ENCODE measurements at regions not wholly inside any gene's neighbourhood (a gene's known extent, or its start where the extent isn't known, plus 50 kb on each side); places are given as distances from the start of the nearest gene placed in this dataset.
A peak's percentile ranks its signal among the peaks of the same experiment; 100 is the strongest.
"Not testable (repeated sequence)": the region's sequence is repeated elsewhere in the genome, so short reads cannot be mapped to it uniquely, and the experiment has no call there.

- not testable (repeated sequence) for H3K36me3 Mint-ChIP-seq, H3K27ac Mint-ChIP-seq, H3K4me1 Mint-ChIP-seq, H3K4me3 Mint-ChIP-seq, H3K9me3 Mint-ChIP-seq, H3K27me3 Mint-ChIP-seq, DNase-seq
Observed at GRCh38 chr2:64252251-64252978, 108.2 kb upstream of the PELI1 start.

GRCh38 chr2:64253421-64253820 is 109.2 kb upstream of the PELI1 start:
- H3K27me3 Mint-ChIP-seq, H3K36me3 Mint-ChIP-seq, DNase-seq, H3K4me3 Mint-ChIP-seq, H3K9me3 Mint-ChIP-seq, H3K4me1 Mint-ChIP-seq, H3K27ac Mint-ChIP-seq: not testable (repeated sequence)

- Mint-ChIP-seq H3K4me3 (no peak overlapping the region), H3K27ac (no peak overlapping the region), H3K4me1 (peaks cover 7% of the 10 kb centered on the region), H3K36me3 (no peaks in the 10 kb centered on the region), H3K9me3 (no peaks in the 10 kb centered on the region), H3K27me3 (no peaks in the 10 kb centered on the region)
- DNase-seq = no peak
Observed at GRCh38 chr2:64258566-64258965, 114.3 kb upstream of the PELI1 start.

- no peaks in the 10 kb centered on the region for H3K27me3 Mint-ChIP-seq
- H3K4me1 Mint-ChIP-seq = peaks cover 7% of the 10 kb centered on the region
- H3K9me3 Mint-ChIP-seq = no peaks in the 10 kb centered on the region
- H3K4me3 Mint-ChIP-seq = no peak overlapping the region
- DNase-seq = no peak
- no peaks in the 10 kb centered on the region for H3K36me3 Mint-ChIP-seq
- no peak overlapping the region for H3K27ac Mint-ChIP-seq
Observed at GRCh38 chr2:64259312-64259711, 115.1 kb upstream of the PELI1 start.

DNA sequence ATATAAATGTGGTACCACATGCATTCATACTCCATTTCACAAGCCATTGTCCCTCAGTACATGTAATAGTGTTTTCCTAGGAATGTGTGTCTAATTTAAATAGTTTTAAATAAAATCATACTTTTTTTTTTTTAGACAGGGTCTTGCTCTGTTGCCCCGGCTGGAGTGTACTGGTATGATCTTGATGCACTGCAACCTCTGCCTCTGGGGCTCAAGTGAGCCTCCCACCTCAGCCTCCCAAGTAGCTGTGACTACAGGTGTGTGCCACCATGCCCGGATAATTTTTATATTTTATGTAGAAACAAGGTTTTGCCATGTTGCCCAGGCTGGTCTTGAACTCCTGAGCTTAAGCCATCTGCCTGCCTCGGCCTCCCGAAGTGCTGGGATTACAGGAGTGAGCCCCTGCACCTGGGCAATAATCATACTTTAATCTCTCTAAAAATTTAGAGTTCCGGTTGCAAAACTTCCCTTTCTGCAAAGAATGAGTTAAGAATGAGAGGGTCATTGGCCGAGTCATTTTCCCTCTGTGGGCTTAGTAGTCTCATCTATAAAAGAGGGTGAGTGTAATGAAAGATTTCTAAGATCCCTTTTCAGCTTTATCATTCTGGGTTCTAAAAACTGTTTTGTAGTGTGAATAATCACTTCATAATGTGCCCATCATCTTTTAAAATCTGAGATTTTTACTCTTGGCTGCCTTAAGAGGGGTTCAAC is 116.0 kb upstream of the PELI1 start:
- Mint-ChIP-seq H3K27ac (peak overlapping the region; percentile 47), H3K4me1 (peaks cover 7% of the 10 kb centered on the region), H3K27me3 (no peaks in the 10 kb centered on the region), H3K36me3 (no peaks in the 10 kb centered on the region), H3K9me3 (no peaks in the 10 kb centered on the region), H3K4me3 (peak overlapping the region; percentile 56)
- no peak for DNase-seq

GRCh38 chr2:64260817-64261216 is 116.6 kb upstream of the PELI1 start:
- no peaks in the 10 kb centered on the region for H3K36me3 Mint-ChIP-seq
- peak overlapping the region; percentile 47 for H3K27ac Mint-ChIP-seq
- H3K27me3 Mint-ChIP-seq = no peaks in the 10 kb centered on the region
- peaks cover 7% of the 10 kb centered on the region for H3K4me1 Mint-ChIP-seq
- no peaks in the 10 kb centered on the region for H3K9me3 Mint-ChIP-seq
- peak overlapping the region; percentile 56 for H3K4me3 Mint-ChIP-seq
- peak; percentile 11 for DNase-seq

- H3K4me3 Mint-ChIP-seq = no peak overlapping the region
- peaks cover 7% of the 10 kb centered on the region for H3K4me1 Mint-ChIP-seq
- H3K9me3 Mint-ChIP-seq = no peaks in the 10 kb centered on the region
- no peak for DNase-seq
- no peaks in the 10 kb centered on the region for H3K27me3 Mint-ChIP-seq
- H3K27ac Mint-ChIP-seq = no peak overlapping the region
- no peaks in the 10 kb centered on the region for H3K36me3 Mint-ChIP-seq
Observed at GRCh38 chr2:64262071-64262470, 117.9 kb upstream of the PELI1 start.

DNA sequence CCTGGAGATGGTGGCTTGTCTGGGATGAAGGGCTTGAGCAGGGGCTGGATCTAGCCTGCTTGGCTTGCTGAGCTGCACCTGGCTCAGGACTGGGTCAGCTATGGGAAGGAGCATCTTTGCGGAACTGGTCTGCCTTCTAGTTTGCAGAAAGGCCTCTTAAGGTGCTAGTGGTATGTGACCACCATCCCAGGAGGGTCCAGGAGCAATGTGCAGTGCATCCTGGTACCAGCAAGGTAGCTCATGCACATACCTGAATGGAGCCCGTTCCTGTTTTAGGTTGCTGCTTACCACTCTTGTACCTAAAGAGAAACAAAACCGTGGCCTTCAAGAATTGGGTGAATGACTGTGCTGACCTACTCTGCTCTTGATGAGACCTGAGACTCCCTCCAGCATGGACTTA is 118.6 kb upstream of the PELI1 start:
- Mint-ChIP-seq H3K4me1 (peaks cover 7% of the 10 kb centered on the region), H3K4me3 (no peak overlapping the region), H3K27me3 (no peaks in the 10 kb centered on the region), H3K27ac (no peak overlapping the region), H3K9me3 (no peaks in the 10 kb centered on the region), H3K36me3 (no peaks in the 10 kb centered on the region)
- DNase-seq = no peak

DNA sequence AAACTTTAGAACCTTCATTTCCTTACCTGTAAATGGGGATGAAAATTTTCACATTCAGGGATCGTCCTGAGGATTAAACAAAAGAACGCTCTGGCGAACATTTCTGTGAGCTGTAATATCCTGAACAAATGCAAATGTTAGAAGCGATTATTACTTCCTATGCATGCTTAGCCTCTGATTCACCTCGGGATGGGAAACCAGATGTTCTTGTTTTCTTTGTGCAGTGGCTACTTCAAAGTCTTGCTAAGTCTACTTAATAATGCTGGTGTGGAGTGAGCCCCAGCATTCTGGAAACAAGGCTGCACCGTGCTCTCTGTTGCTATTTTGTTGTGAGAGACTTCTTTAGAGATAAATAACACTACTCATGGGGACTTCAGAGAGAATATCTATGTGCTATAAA is 119.1 kb upstream of the PELI1 start:
- Mint-ChIP-seq H3K4me1 (peaks cover 7% of the 10 kb centered on the region), H3K4me3 (no peak overlapping the region), H3K27me3 (no peaks in the 10 kb centered on the region), H3K9me3 (no peaks in the 10 kb centered on the region), H3K36me3 (no peaks in the 10 kb centered on the region), H3K27ac (no peak overlapping the region)
- no peak for DNase-seq

DNA sequence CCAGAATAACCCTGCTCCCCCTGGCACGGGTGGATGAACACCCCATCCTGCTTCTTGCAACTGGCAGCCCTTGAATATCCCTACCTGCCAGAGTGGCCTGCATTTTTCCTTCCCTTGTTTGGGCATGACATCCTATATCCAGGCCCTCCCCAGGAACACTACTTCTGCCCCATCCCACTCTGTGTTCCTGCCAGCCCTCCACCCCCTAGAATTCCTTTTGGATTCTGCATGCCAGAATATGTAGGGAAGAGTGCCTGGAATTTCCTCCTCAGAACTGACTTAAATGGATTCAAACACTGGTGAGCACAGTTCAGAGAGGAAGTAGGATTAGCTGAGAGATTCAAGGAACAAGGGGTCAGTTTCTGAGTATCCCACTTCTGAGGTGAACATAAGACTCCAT is 123.5 kb upstream of the PELI1 start:
- no peaks in the 10 kb centered on the region for H3K36me3 Mint-ChIP-seq
- no peak overlapping the region for H3K27ac Mint-ChIP-seq
- H3K27me3 Mint-ChIP-seq = no peaks in the 10 kb centered on the region
- no peak for DNase-seq
- no peak overlapping the region for H3K4me3 Mint-ChIP-seq
- H3K9me3 Mint-ChIP-seq = peaks cover 2% of the 10 kb centered on the region
- no peaks in the 10 kb centered on the region for H3K4me1 Mint-ChIP-seq

DNA sequence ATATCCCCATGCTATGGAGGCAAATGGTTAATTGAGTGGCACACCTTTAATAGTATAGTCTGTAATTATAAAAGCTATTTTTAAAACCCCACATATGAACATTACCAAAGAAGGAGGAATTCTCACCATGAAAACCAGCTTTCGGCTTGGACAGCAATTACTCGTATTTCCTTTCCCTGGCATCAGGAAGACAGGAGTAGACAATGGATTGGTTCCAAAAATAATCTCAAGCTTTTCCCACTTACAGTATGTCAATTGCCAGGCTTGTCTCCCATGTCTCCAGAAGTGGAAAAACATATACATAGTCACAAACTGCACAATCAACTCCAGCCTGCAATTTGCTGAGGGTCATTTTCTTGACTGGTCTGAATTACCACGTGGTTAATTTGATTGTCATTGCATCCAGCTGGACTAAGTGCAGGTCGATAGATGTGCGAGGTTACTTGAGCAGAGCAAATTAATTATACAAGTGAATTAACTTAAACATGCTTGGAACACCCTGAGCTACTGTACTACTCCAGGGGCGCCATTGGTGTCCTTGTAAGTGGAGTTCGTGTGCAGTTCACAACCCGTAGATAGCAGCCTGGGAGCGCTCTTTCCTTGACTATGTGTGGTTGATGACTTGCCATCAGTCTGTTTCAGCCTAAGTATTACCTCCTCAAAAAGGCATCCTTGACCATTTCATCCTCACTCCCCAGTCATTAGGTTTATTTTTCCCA is 124.3 kb upstream of the PELI1 start:
- Mint-ChIP-seq H3K27ac (no peak overlapping the region), H3K4me1 (peaks cover 5% of the 10 kb centered on the region), H3K4me3 (no peak overlapping the region), H3K36me3 (no peaks in the 10 kb centered on the region), H3K9me3 (peaks cover 2% of the 10 kb centered on the region), H3K27me3 (no peaks in the 10 kb centered on the region)
- no peak for DNase-seq

DNA sequence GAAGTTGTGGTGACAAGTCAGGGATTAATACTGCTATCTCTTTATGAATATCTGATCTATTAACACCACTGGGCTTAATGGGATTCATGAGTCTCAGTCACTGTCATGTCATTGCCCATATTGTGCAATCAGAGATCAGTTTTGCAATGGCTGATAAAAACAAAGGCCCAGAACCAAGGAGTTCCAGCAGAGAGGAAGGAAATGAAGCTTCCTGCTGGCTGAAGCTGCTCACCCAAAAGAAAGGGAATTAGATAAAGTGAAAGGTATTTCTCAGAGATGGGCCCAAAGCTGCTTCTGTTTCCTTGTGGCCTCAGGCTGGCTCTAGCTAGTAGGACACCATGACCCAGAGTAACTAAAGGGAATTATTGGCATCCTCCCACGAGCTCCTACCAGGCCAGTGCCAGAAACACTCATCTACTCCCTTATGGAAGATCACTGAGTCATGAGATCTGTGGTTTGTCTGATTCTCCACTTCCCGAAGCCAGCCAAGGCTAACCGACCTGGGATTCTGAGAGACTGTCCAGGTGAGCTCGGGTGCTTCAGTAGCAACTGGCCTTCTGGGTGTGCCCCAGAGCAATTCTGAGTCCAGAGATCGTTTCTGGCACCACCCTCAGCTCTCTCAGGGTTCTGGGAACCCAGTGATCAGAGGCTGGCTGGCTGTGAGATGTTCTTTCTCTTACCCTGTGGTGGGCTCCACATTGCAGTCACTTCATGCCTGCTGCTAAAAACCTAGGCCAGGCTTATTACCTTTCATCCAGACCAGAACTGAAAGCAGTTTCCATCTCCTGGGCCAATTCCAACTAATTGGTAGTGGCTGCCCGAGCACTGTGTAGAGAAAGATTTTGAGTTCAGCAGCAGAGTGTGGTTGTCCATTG is 129.5 kb upstream of the PELI1 start:
- Mint-ChIP-seq H3K9me3 (peaks cover 2% of the 10 kb centered on the region), H3K4me1 (peaks cover 23% of the 10 kb centered on the region), H3K27me3 (no peaks in the 10 kb centered on the region), H3K27ac (no peak overlapping the region), H3K4me3 (no peak overlapping the region), H3K36me3 (no peaks in the 10 kb centered on the region)
- DNase-seq = no peak

GRCh38 chr2:64274399-64275173 is 130.4 kb upstream of the PELI1 start:
- Mint-ChIP-seq H3K9me3 (peaks cover 2% of the 10 kb centered on the region), H3K4me3 (no peak overlapping the region), H3K36me3 (no peaks in the 10 kb centered on the region), H3K27me3 (no peaks in the 10 kb centered on the region), H3K4me1 (peaks cover 23% of the 10 kb centered on the region), H3K27ac (no peak overlapping the region)
- DNase-seq = no peak

GRCh38 chr2:64275174-64275466 is 130.9 kb upstream of the PELI1 start:
- no peak for DNase-seq
- no peaks in the 10 kb centered on the region for H3K27me3 Mint-ChIP-seq
- peaks cover 2% of the 10 kb centered on the region for H3K9me3 Mint-ChIP-seq
- H3K27ac Mint-ChIP-seq = no peak overlapping the region
- H3K4me3 Mint-ChIP-seq = no peak overlapping the region
- H3K36me3 Mint-ChIP-seq = no peaks in the 10 kb centered on the region
- H3K4me1 Mint-ChIP-seq = peaks cover 23% of the 10 kb centered on the region

Measured in activated naive CD8-positive, alpha-beta T cell treated with anti-CD3 and anti-CD28 coated beads for 36 hours (primary cell).